H1 (cell line): ENCODE measurements at regions not wholly inside any gene's neighbourhood (a gene's known extent, or its start where the extent isn't known, plus 50 kb on each side); places are given as distances from the start of the nearest gene placed in this dataset.

Experiments
- CTBP2 ChIP-seq: IDR thresholded peaks from 2 replicates; pipeline ENCODE4 v1.7.0; 2011; ENCODE audit warnings: borderline replicate concordance, mild to moderate bottlenecking, moderate library complexity, mixed read lengths, low read length; ENCODE audit not compliant: insufficient read depth, insufficient read length
- CTCF ChIP-seq, 3 experiments: IDR thresholded peaks; 1 replicate in 2 of 3; 2 replicates in 1 of 3; pipeline versions ENCODE4 v1.5.1 to v1.6.1; 2011; ENCODE audit warnings: low read length in 3 of 3, mild to moderate bottlenecking in 3 of 3, inconsistent platforms in 2 of 3, low read depth in 1 of 3, moderate library complexity in 1 of 3; ENCODE audit not compliant: insufficient read depth in 1 of 3; ENCODE audit errors: control extremely low read depth in 1 of 3
- EZH2 ChIP-seq: fragments of 200-600 bp; sonication (generic); IDR thresholded peaks from 2 replicates; pipeline ENCODE4 v1.7.1; 2012; ENCODE audit warnings: low read depth, mild to moderate bottlenecking, moderate library complexity, low read length, inconsistent platforms; ENCODE audit not compliant: severe bottlenecking
- HDAC2 ChIP-seq, 2 experiments: fragments of 300-600 bp in 1 of 2; sonication (generic) in 1 of 2; IDR thresholded peaks; 2 replicates each; pipeline ENCODE4 v1.6.1; 2011 to 2012; ENCODE audit warnings: low read depth in 2 of 2, low read length in 2 of 2, mild to moderate bottlenecking in 2 of 2, moderate library complexity in 2 of 2, borderline replicate concordance in 1 of 2, inconsistent platforms in 1 of 2

- TF ChIP-seq CTCF (IDR thresholded peaks at IDR 0.05; ENCODE audit: control extremely low read depth in 1 of 3, insufficient read depth in 1 of 3, low read depth in 1 of 3, low read length in 3 of 3) (no peak), HDAC2 (IDR thresholded peaks at IDR 0.05; ENCODE audit: borderline replicate concordance in 1 of 2, low read depth in 2 of 2, low read length in 2 of 2) (no peak), EZH2 (no peak), CTBP2 (no peak)
Measured at GRCh38 chr6:106787327-106788196, 158.2 kb downstream of the QRSL1 start (continued).
